GM12878 (cell line): ENCODE measurements at regions not wholly inside any gene's neighbourhood (a gene's known extent, or its start where the extent isn't known, plus 50 kb on each side); places are given as distances from the start of the nearest gene placed in this dataset.

Source experiments
- ATAC-seq: fragments of 200-7000 bp; cut with Tn5 transposase; 3 replicates; pipeline ENCODE4 v1.9.1; 2020; ENCODE audit warnings: mild to moderate bottlenecking, moderate library complexity
- BruUV-seq: library from RNA; stranded (reverse); fragments of 400-500 nt; replicated peaks from 2 replicates; lab custom pipeline; 2021; lab: Mats Ljungman, UMichigan
- CTCF ChIA-PET: fragments of 300-600 bp; sonication (Branson Sonifier 250); formaldehyde crosslinking; extraction: SDS; loops from one replicate; lab custom pipeline; 2021; ENCODE audit warnings: inconsistent platforms; lab: Yijun Ruan, JAX
- POLR2A ChIA-PET: fragments of 350-600 bp; formaldehyde crosslinking; extraction: SDS; loops from one replicate; lab custom pipeline; 2021; ENCODE audit warnings: inconsistent platforms; lab: Charles Lee
- RAD21 ChIA-PET: fragments of 300-600 bp; sonication (Branson Sonifier 250); formaldehyde crosslinking; loops from one replicate; lab custom pipeline; 2023; ENCODE audit warnings: antibody characterized with exemption; ENCODE audit not compliant: unreplicated experiment; lab: Charles Lee
- SMC1A ChIA-PET: fragments of 300-600 bp; sonication (Branson Sonifier 250); formaldehyde crosslinking; loops from one replicate; lab custom pipeline; 2023; ENCODE audit not compliant: unreplicated experiment, uncharacterized antibody; lab: Charles Lee
- DNase-seq: peaks from one replicate; pipeline ENCODE4 v3.0.0-alpha.2; 2011; ENCODE audit warnings: low read depth, low spot score
- FAIRE-seq: peaks from 3 replicates; lab custom pipeline; 2011; peaks lifted over from hg19 to GRCh38; lab: Jason Lieb, UNC
- H2AFZ ChIP-seq: 2 replicates; pipeline ENCODE4 v1.6.0; 2011; ENCODE audit warnings: low read depth, low read length, control low read depth; ENCODE audit not compliant: control insufficient read depth
- H3K27ac ChIP-seq: 2 replicates; pipeline ENCODE4 v1.5.1; 2011; ENCODE audit warnings: control low read depth; ENCODE audit not compliant: control insufficient read depth, insufficient read depth
- H3K27me3 ChIP-seq, 2 experiments: replicated peaks in 1 of 2; 2 replicates each; pipeline versions ENCODE4 v1.6.0 to v1.6.1; 2011; ENCODE audit warnings: low read length in 1 of 2; ENCODE audit not compliant: control insufficient read depth in 2 of 2, insufficient read depth in 2 of 2
- H3K36me3 ChIP-seq, 2 experiments: 2 replicates each; pipeline ENCODE4 v1.5.1; 2011; ENCODE audit warnings: low read length in 1 of 2; ENCODE audit not compliant: control insufficient read depth in 2 of 2, insufficient read depth in 2 of 2
- H3K4me1 ChIP-seq: 2 replicates; pipeline ENCODE4 v1.6.1; 2011; ENCODE audit warnings: mild to moderate bottlenecking, low read length, moderate library complexity, mixed read lengths; ENCODE audit not compliant: control insufficient read depth, insufficient read depth
- H3K4me2 ChIP-seq: 2 replicates; pipeline ENCODE4 v1.6.0; 2011; ENCODE audit warnings: control low read depth; ENCODE audit not compliant: control insufficient read depth, insufficient read depth
- H3K4me3 ChIP-seq: fragments of 200-600 bp; sonication (generic); 2 replicates; pipeline ENCODE4 v1.5.1; 2016
- H3K79me2 ChIP-seq: 2 replicates; pipeline ENCODE4 v1.6.0; 2011; ENCODE audit warnings: low read length; ENCODE audit not compliant: control insufficient read depth, insufficient read depth
- H3K9ac ChIP-seq: 2 replicates; pipeline ENCODE4 v1.8.0; 2011; ENCODE audit warnings: low read length, control low read depth, mixed read lengths; ENCODE audit not compliant: control insufficient read depth, insufficient read depth
- H3K9me3 ChIP-seq: replicated peaks from 3 replicates; pipeline ENCODE4 v1.5.1; 2011; ENCODE audit warnings: mild to moderate bottlenecking, low read length; ENCODE audit not compliant: control insufficient read depth, insufficient read depth
- H4K20me1 ChIP-seq: 2 replicates; pipeline ENCODE4 v1.6.0; 2011; ENCODE audit not compliant: control insufficient read depth, insufficient read depth
- CBFB ChIP-seq: IDR thresholded peaks from 2 replicates; pipeline ENCODE4 v1.6.1; 2016; ENCODE audit warnings: antibody characterized with exemption, low read depth
- HDAC6 ChIP-seq: fragments of 200-600 bp; sonication (generic); IDR thresholded peaks from one replicate; pipeline ENCODE4 v1.8.0; 2017; ENCODE audit warnings: antibody characterized with exemption; ENCODE audit not compliant: unreplicated experiment
- IKZF2 ChIP-seq, 2 experiments: fragments of 450-650 bp; IDR thresholded peaks; 2 replicates each; pipeline ENCODE4 v1.6.1; 2017; ENCODE audit warnings: mild to moderate bottlenecking in 2 of 2, moderate library complexity in 2 of 2
- MEF2B ChIP-seq: fragments of 450-650 bp; IDR thresholded peaks from 2 replicates; pipeline ENCODE4 v1.6.1; 2018; ENCODE audit warnings: mild to moderate bottlenecking, moderate library complexity; ENCODE audit not compliant: partially characterized antibody, poor library complexity, severe bottlenecking
- RAD51 ChIP-seq: fragments of 450-650 bp; IDR thresholded peaks from 2 replicates; pipeline ENCODE4 v1.6.1; 2016; ENCODE audit warnings: moderate library complexity, mild to moderate bottlenecking, inconsistent platforms
- RBBP5 ChIP-seq: fragments of 200-600 bp; sonication (generic); conservative IDR thresholded peaks from 2 replicates; pipeline ENCODE4 v1.6.1; 2016
- SMAD1 ChIP-seq: fragments of 450-650 bp; IDR thresholded peaks from 2 replicates; pipeline ENCODE4 v1.6.1; 2018; ENCODE audit warnings: mild to moderate bottlenecking, low read depth; ENCODE audit not compliant: partially characterized antibody
- SREBF1 ChIP-seq: IDR thresholded peaks from 2 replicates; pipeline ENCODE4 v1.6.1; 2012; ENCODE audit warnings: mild to moderate bottlenecking, low read length
- TCF12 ChIP-seq: IDR thresholded peaks from 2 replicates; pipeline ENCODE4 v1.6.1; 2011; ENCODE audit warnings: low read depth, mild to moderate bottlenecking, low read length
- WGBS: methylation state at CpG from one replicate; pipeline ENCODE4 v1.1.6; 2016; ENCODE audit warnings: low lambda C conversion rate; ENCODE audit not compliant: insufficient replicate concordance, insufficient coverage; ENCODE audit errors: missing lambda C conversion rate; 5-methylcytosine and 5-hydroxymethylcytosine counted together
- in situ Hi-C: fragments of 300-500 bp; cut with MboI; formaldehyde crosslinking; loops from 9 replicates; pipeline ENCODE4 v1.14.3; 2018; ENCODE audit warnings: mixed read lengths
- intact Hi-C: fragments of 100-400 bp; cut with micrococcal nuclease; formaldehyde crosslinking; loops from one replicate; pipeline ENCODE4 v1.14.2; 2022; ENCODE audit not compliant: unreplicated experiment
- TF ChIP-seq, protein P1 (sequence below): IDR thresholded peaks from 2 replicates; pipeline ENCODE4 v1.6.1; 2012; ENCODE audit warnings: low read length, inconsistent platforms
- TF ChIP-seq, protein P2 (sequence below): fragments of 450-650 bp; IDR thresholded peaks from 2 replicates; pipeline ENCODE4 v1.6.1; 2017; ENCODE audit warnings: low read depth, mild to moderate bottlenecking, moderate library complexity
- TF ChIP-seq, protein P3 (sequence below): fragments of 450-650 bp; conservative IDR thresholded peaks from 2 replicates; pipeline ENCODE4 v1.6.1; 2017; ENCODE audit warnings: mild to moderate bottlenecking, moderate library complexity
- TF ChIP-seq, protein P4 (sequence below): IDR thresholded peaks from 2 replicates; pipeline ENCODE4 v1.6.1; 2011; ENCODE audit warnings: low read depth, mild to moderate bottlenecking, low read length, moderate library complexity, borderline replicate concordance; ENCODE audit errors: extremely low read depth

DNA sequence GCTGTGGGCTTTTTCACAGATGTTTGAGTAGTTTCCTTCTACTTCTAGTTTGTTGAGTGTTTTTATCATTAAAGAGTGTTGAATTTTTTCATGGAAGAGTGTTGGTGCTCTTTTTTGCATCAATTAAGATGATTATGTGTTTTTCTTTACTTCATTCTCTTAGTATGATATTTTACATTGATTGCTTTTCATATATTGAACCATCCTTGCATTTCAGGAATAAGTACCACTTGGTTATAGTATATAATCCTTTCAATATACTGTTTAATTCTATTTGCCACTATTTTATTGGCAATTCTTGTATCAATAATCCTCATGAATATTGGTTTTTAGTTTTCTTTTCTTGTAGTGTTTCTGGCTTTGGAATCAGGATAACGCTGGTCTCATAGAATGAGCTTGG is 113.7 kb upstream of the PRDM1 start:
- ChIA-PET CTCF (no interaction called here), POLR2A (no interaction called here), RAD21 (no interaction called here), SMC1A (no interaction called here)
- TF ChIP-seq TCF12 = no peak
- TF ChIP-seq SMAD1 = no peak
- TF ChIP-seq RAD51 = no peak
- DNase-seq (no peak), ATAC-seq (no peak), FAIRE-seq (no peak)
- no peak overlapping the region for H3K9ac ChIP-seq
- no peak overlapping the region for H3K4me2 ChIP-seq
- no peaks in the 10 kb centered on the region for H3K4me1 ChIP-seq
- in situ Hi-C loops = no loop called here
- no peaks in the 10 kb centered on the region for H3K27me3 ChIP-seq
- WGBS = 29% methylated on average over 1 of the region's 1 CpG
- H4K20me1 ChIP-seq = no peaks in the 10 kb centered on the region
- H3K4me3 ChIP-seq = no peak overlapping the region
- BruUV-seq = no TSS peak
- H3K9me3 ChIP-seq = peaks cover 4% of the 10 kb centered on the region; the same call in 2 of the 3 replicates
- H2AFZ ChIP-seq = no peak overlapping the region
- H3K36me3 ChIP-seq = no peaks in the 10 kb centered on the region
- no peaks in the 10 kb centered on the region for H3K79me2 ChIP-seq
- H3K27ac ChIP-seq = no peak overlapping the region
- intact Hi-C loops = no loop called here

GRCh38 chr6:105968603-105969333 is 117.4 kb upstream of the PRDM1 start:
- intact Hi-C loops = no loop called here
- CTCF ChIA-PET = no interaction called here
- RAD21 ChIA-PET = no interaction called here
- no peak for TF ChIP-seq HDAC6
- TF ChIP-seq CBFB = no peak
- no peak for TF ChIP-seq MEF2B
- TF ChIP-seq, protein P1, sequence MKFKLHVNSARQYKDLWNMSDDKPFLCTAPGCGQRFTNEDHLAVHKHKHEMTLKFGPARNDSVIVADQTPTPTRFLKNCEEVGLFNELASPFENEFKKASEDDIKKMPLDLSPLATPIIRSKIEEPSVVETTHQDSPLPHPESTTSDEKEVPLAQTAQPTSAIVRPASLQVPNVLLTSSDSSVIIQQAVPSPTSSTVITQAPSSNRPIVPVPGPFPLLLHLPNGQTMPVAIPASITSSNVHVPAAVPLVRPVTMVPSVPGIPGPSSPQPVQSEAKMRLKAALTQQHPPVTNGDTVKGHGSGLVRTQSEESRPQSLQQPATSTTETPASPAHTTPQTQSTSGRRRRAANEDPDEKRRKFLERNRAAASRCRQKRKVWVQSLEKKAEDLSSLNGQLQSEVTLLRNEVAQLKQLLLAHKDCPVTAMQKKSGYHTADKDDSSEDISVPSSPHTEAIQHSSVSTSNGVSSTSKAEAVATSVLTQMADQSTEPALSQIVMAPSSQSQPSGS = no peak
- TF ChIP-seq, protein P2, sequence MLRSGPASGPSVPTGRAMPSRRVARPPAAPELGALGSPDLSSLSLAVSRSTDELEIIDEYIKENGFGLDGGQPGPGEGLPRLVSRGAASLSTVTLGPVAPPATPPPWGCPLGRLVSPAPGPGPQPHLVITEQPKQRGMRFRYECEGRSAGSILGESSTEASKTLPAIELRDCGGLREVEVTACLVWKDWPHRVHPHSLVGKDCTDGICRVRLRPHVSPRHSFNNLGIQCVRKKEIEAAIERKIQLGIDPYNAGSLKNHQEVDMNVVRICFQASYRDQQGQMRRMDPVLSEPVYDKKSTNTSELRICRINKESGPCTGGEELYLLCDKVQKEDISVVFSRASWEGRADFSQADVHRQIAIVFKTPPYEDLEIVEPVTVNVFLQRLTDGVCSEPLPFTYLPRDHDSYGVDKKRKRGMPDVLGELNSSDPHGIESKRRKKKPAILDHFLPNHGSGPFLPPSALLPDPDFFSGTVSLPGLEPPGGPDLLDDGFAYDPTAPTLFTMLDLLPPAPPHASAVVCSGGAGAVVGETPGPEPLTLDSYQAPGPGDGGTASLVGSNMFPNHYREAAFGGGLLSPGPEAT = no peak
- TF ChIP-seq IKZF2 (IDR thresholded peaks at IDR 0.05) = no peak
- TF ChIP-seq, protein P3, sequence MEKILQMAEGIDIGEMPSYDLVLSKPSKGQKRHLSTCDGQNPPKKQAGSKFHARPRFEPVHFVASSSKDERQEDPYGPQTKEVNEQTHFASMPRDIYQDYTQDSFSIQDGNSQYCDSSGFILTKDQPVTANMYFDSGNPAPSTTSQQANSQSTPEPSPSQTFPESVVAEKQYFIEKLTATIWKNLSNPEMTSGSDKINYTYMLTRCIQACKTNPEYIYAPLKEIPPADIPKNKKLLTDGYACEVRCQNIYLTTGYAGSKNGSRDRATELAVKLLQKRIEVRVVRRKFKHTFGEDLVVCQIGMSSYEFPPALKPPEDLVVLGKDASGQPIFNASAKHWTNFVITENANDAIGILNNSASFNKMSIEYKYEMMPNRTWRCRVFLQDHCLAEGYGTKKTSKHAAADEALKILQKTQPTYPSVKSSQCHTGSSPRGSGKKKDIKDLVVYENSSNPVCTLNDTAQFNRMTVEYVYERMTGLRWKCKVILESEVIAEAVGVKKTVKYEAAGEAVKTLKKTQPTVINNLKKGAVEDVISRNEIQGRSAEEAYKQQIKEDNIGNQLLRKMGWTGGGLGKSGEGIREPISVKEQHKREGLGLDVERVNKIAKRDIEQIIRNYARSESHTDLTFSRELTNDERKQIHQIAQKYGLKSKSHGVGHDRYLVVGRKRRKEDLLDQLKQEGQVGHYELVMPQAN = no peak
- no peak for TF ChIP-seq SREBF1
- TF ChIP-seq, protein P4, sequence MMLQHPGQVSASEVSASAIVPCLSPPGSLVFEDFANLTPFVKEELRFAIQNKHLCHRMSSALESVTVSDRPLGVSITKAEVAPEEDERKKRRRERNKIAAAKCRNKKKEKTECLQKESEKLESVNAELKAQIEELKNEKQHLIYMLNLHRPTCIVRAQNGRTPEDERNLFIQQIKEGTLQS = no peak
- no peak for TF ChIP-seq RBBP5

More at GRCh38 chr6:105968603-105969333, 117.4 kb upstream of the PRDM1 start:
- no peaks in the 10 kb centered on the region for H3K27me3 ChIP-seq
- DNase-seq (no peak), ATAC-seq (no peak), FAIRE-seq (no peak)
- H3K4me1 ChIP-seq = no peaks in the 10 kb centered on the region
- no peaks in the 10 kb centered on the region for H3K36me3 ChIP-seq
- no peaks in the 10 kb centered on the region for H4K20me1 ChIP-seq
- no peak overlapping the region for H3K4me3 ChIP-seq
- no peak overlapping the region for H3K27ac ChIP-seq
- H3K79me2 ChIP-seq = no peaks in the 10 kb centered on the region
- no peak overlapping the region for H3K9ac ChIP-seq
- ChIA-PET POLR2A (no interaction called here), SMC1A (no interaction called here)
- no TSS peak for BruUV-seq
- in situ Hi-C loops = no loop called here
- no peak overlapping the region for H2AFZ ChIP-seq
- 29% methylated on average over 2 of the region's 2 CpGs for WGBS
- H3K4me2 ChIP-seq = no peak overlapping the region
- H3K9me3 ChIP-seq = peaks cover 4% of the 10 kb centered on the region; the same call in 2 of the 3 replicates
